GM18517 (cell line): ENCODE measurements at regions not wholly inside any gene's neighbourhood (a gene's known extent, or its start where the extent isn't known, plus 50 kb on each side); places are given as distances from the start of the nearest gene placed in this dataset.

Experiments
- ATAC-seq: cut with Tn5 transposase; IDR thresholded peaks from one replicate; pipeline ENCODE4 v1.9.1; 2021; ENCODE audit warnings: mild to moderate bottlenecking, moderate library complexity; ENCODE audit not compliant: unreplicated experiment

- ATAC-seq = no peak
Observed at GRCh38 chr13:52975969-52976368, 52.6 kb upstream of the OLFM4 start.

GRCh38 chr13:52975161-52975560 lies 53.5 kb upstream of the OLFM4 start:
- no peak for ATAC-seq

- no peak for ATAC-seq
Observed at GRCh38 chr13:52974711-52975110, 53.9 kb upstream of the OLFM4 start.

GRCh38 chr13:52969373-52969772 lies 59.2 kb upstream of the OLFM4 start:
- no peak for ATAC-seq

GRCh38 chr13:52968074-52968700 lies 60.4 kb upstream of the OLFM4 start:
- ATAC-seq = peak; percentile 97

GRCh38 chr13:52961987-52962386 lies 66.6 kb upstream of the OLFM4 start:
- no peak for ATAC-seq

- no peak for ATAC-seq
Observed at GRCh38 chr13:52961256-52961910, 67.2 kb upstream of the OLFM4 start.

- no peak for ATAC-seq
Observed at GRCh38 chr13:52955472-52955874, 73.1 kb upstream of the OLFM4 start.

- ATAC-seq = no peak
Observed at GRCh38 chr13:52954838-52955237, 73.8 kb upstream of the OLFM4 start.

GRCh38 chr13:52950436-52950956 lies 78.1 kb upstream of the OLFM4 start:
- ATAC-seq = no peak

GRCh38 chr13:52949742-52950141 lies 78.9 kb upstream of the OLFM4 start:
- ATAC-seq = no peak

GRCh38 chr13:52949044-52949443 lies 79.6 kb upstream of the OLFM4 start:
- ATAC-seq = no peak

GRCh38 chr13:52947921-52948373 lies 80.7 kb upstream of the OLFM4 start:
- no peak for ATAC-seq

- no peak for ATAC-seq
Observed at GRCh38 chr13:52945348-52945747, 83.3 kb upstream of the OLFM4 start.

- no peak for ATAC-seq
Observed at GRCh38 chr13:52944697-52945096, 83.9 kb upstream of the OLFM4 start.

- no peak for ATAC-seq
Observed at GRCh38 chr13:52938065-52938464, 89.6 kb upstream of the PCDH8 start.

- ATAC-seq = no peak
Observed at GRCh38 chr13:52936806-52937205, 88.4 kb upstream of the PCDH8 start.

- ATAC-seq = no peak
Observed at GRCh38 chr13:52934258-52934657, 85.8 kb upstream of the PCDH8 start.

- no peak for ATAC-seq
Observed at GRCh38 chr13:52933547-52934210, 85.2 kb upstream of the PCDH8 start.

GRCh38 chr13:52933099-52933498 lies 84.7 kb upstream of the PCDH8 start:
- ATAC-seq = no peak

GRCh38 chr13:52932649-52933048 lies 84.2 kb upstream of the PCDH8 start:
- ATAC-seq = no peak
